HG03460 (cell line): ENCODE measurements at regions not wholly inside any gene's neighbourhood (a gene's known extent, or its start where the extent isn't known, plus 50 kb on each side); places are given as distances from the start of the nearest gene placed in this dataset.
"Not testable (repeated sequence)": the region's sequence is repeated elsewhere in the genome, so short reads cannot be mapped to it uniquely, and the experiment has no call there.

ENCODE experiments used
- ATAC-seq: cut with Tn5 transposase; IDR thresholded peaks from one replicate; pipeline ENCODE4 v1.9.1; 2021; ENCODE audit not compliant: unreplicated experiment

DNA sequence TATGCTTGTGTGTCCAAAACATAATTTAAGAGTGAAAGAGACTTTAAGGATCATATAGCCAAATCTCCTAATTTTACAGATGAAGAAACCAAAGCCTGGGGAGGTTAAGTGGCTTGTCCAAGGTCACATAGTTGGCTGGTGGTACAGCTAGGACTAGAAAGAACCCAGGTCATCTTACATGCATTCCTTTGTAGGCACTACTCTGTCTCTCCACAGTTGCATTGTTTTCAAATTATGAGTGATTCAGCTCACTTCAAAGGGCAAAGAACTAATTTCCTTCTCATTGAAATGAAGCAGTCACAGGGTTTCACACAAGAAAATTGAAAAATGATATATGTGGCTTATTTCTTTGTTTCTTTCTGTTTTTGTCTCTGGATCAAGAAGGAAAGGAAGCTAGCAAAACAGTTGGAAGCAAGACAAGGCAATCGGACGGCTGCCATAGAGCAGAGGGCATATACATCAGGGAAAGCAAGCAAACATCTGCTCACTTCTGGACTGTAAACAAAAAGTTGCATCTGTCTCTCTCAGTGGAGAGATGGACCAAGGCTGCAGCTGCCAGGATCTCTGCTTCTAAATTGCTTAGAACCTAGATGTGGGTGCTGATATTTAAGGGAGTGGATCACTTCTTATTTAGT is 107.5 kb upstream of the AMOT start:
- no peak for ATAC-seq

- ATAC-seq, result no peak
Observed at GRCh38 chrX:112946227-112946626, 105.6 kb upstream of the AMOT start.

DNA sequence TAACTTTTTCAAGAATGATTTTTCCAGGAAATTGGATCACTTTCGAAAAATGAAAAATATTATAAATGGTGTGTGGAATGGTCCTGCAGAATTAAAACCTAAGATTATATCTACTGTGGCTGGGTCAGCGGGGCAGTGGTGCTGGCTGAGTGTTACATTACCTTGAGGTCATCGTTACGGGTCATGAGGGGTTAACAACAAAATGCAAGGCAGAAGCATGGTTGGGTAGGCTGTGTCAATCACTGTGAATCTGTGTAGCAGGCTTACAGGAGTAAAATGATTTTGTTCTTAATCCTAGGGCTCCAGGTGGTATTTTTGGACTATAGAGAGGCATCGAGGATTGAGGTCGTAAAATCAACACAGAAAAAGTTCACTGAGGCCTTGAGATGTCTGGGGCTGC is 105.2 kb upstream of the AMOT start:
- no peak for ATAC-seq

DNA sequence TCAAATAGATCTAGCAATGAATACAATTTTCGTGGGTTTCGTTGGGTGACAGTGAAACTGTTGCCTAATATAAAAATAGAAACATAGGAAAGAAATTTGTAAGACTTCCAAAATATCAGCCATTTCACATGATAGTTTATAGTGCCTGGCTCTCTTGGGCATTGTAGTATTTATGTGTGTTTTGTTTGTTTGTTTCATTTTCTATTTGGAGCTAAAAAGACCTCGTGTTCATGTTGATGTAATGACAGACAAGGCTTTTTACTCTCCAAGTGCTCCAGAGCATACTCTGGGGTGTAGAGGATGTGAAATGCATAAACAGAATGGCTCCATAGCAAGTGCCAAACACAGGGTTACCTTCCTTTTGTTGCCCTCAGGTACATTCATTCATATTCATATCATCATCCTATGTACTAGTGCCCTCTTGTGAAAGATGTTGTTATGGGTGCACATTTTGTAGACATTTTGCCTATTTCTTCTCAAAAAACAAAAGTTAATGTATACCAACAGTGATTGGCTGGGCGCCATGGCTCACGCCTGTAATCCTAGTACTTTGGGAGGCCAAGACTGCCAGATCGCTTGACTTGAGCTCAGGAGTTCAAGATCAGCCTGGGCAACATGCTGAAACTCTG is 100.7 kb upstream of the AMOT start:
- no peak for ATAC-seq

DNA sequence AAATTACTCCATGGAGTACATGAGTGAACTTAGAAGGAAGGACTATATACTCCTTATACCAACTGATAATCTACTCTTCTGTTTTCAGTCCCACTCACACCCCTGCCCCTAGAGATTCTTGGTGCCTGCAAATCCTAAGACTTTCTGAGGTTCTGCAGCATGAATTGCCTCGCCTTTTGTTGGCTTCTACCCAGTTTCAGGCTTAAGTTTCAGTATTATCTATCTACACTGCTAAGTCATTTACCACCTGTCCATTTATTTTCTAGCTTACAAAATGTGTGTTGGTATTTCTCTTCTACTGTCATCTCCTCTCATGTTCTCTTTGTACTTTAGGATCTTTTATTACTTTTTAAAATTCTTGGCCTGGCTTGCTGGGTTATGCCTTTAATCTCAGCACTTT is 94.4 kb upstream of the AMOT start:
- no peak for ATAC-seq

DNA sequence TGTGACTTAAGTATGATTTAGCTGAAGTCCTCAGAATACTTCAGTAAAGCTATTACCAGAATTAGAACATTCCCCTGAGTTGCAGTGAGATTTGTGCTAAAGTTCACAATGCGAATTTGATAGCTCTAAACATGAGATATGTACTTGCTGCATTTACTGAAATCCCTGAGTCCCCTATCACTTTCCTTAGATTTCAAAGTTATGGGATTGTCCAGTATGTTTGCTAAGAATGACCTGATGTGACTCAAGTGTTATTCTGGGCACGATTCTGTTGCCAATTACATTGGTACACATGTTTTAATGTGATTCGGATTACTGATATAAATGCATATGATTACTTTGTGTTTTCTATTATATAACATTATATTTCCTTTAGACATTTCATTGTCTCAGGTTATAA is 91.3 kb upstream of the AMOT start:
- no peak for ATAC-seq

GRCh38 chrX:112931478-112931877 is 90.8 kb upstream of the AMOT start:
- no peak for ATAC-seq

- not testable (repeated sequence) for ATAC-seq
Observed at GRCh38 chrX:112923381-112923780, 82.8 kb upstream of the AMOT start.

- no peak for ATAC-seq
Observed at GRCh38 chrX:112913807-112914206, 73.2 kb upstream of the AMOT start.

DNA sequence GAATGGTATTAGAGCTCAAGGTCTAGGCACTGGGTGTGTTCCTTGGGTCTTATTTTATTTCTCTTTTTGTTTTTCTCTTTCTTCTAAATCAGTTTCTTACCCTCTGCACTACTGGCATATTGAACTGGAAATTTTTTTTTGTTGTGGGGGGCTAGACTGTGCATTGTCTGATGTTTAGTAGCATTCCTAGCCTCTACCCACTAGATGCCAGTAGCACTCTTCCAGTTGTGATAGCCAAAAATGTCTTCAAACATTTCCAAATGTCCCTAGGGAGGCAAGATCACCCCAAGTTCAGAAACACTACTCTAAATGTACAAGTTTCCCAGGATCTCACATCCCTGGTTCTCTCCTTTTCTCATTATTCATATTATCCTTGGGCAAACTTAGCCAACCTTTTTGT is 69.8 kb upstream of the AMOT start:
- no peak for ATAC-seq

DNA sequence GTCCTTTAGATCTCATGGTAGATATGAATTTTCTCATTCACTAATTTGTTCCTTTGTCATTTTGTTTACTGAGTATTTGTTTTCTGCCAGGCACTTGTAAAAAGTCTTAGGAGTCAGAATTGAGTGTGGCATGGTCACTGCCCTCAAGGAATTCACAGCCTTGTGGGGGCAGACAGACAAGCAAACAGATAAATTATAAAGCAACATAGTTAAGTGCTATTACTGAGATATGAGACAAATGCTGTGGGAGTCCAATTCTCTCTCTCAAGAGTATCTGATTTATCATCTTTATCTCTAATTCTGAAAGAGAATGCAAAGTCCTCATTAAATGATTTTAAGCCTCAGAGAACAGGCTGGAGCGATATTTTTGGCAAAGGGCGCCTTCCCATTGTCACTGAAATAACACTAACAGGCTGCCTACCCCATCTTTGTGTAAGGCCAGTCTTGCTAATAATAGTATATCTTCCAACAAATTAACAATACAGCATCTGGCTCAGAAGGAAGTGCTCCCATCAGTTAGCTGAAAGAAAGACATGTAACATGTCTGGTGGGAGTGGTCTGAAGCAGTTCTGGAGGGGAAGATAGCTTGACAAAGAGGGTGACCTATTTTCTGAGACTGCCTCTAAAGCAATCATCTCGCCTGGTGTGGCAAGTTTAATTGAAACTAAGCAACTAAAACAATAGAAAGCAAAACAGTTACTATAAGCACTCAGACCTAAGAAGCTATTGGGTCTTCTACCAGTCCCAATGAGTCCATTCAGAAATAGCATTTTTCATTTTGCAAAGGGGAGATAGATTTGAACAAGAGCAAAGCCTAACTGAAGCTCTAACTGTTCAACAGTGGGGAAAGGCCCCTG is 61.5 kb upstream of the AMOT start:
- ATAC-seq, result no peak

GRCh38 chrX:112896051-112896450 is 55.4 kb upstream of the AMOT start:
- no peak for ATAC-seq
